Type B pancreatic cell (in vitro differentiated cells): ENCODE measurements at regions not wholly inside any gene's neighbourhood (a gene's known extent, or its start where the extent isn't known, plus 50 kb on each side); places are given as distances from the start of the nearest gene placed in this dataset.

ENCODE experiments used
- DNase-seq: peaks from one replicate; pipeline ENCODE4 v3.0.0; 2021; ENCODE audit warnings: mixed read lengths; ENCODE audit not compliant: unreplicated experiment; ENCODE audit errors: extremely low spot score
- H3K27ac Mint-ChIP-seq: 2 replicates; pipeline ENCODE4 v1.8.0; 2021; ENCODE audit warnings: mild to moderate bottlenecking, mixed read lengths
- H3K27me3 Mint-ChIP-seq: 2 replicates; pipeline ENCODE4 v1.8.0; 2021; ENCODE audit warnings: mixed read lengths
- H3K36me3 Mint-ChIP-seq: 2 replicates; pipeline ENCODE4 v1.8.0; 2021; ENCODE audit warnings: mixed read lengths
- H3K4me1 Mint-ChIP-seq: one replicate; pipeline ENCODE4 v1.8.0; 2021; ENCODE audit warnings: mixed read lengths; ENCODE audit not compliant: unreplicated experiment
- H3K4me3 Mint-ChIP-seq: 2 replicates; pipeline ENCODE4 v1.8.0; 2021; ENCODE audit warnings: mild to moderate bottlenecking, mixed read lengths
- H3K9me3 Mint-ChIP-seq: 2 replicates; pipeline ENCODE4 v1.8.0; 2021; ENCODE audit warnings: mixed read lengths
- CTCF ChIP-seq: fragments of 200-600 bp; sonication (generic); conservative IDR thresholded peaks from 2 replicates; pipeline ENCODE4 v1.5.0; 2021; ENCODE audit warnings: antibody characterized with exemption, mild to moderate bottlenecking

DNA sequence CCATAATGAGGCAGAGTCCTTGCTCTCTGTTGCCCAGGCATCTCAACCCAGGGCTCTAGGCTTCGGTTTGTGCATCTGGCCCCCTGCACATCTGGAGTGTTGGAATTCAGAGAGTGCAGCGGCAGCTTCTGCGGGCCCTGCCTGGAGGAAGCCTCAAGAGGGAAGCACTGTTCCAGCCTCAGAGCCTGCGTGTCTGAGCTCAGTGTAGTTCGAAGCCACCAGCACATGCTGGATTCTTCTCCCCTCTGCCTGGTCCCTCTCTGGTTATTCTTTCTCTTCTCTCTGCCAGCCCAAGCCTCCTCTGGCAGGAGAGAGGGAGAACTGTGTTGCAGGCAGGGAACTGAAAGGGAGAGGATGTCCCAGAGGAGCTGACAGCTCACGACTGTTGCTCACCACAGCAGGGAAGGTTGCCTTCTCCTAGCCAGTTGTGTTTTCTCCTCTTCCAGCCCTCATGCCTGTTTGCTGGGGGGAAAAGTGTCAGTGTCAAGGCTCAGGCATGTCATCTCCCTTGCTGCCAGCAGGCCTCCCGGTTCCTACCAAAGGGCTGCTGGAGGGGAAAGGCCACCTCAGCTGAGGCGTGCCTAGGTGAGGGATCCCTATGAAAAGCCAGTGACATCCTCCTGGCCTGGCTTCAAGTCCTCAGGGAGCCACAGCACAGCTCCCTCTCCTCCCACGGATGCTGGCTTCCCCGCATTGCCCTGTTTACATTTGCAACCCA is 126.0 kb upstream of the LRFN2 start:
- H3K4me3 Mint-ChIP-seq: no peak overlapping the region
- TF ChIP-seq CTCF: peak; percentile 22

GRCh38 chr6:40710626-40711330 is 123.6 kb upstream of the LRFN2 start:
- no peak for TF ChIP-seq CTCF
- Mint-ChIP-seq H3K4me1 (peaks cover 39% of the 10 kb centered on the region), H3K9me3 (no peaks in the 10 kb centered on the region), H3K27ac (no peak overlapping the region), H3K27me3 (peaks cover 23% of the 10 kb centered on the region), H3K4me3 (no peak overlapping the region), H3K36me3 (no peaks in the 10 kb centered on the region)
- no peak for DNase-seq

More for the DNA sequence above, 126.0 kb upstream of the LRFN2 start:
- no peaks in the 10 kb centered on the region for H3K9me3 Mint-ChIP-seq
- DNase-seq: no peak
- H3K27me3 Mint-ChIP-seq: peaks cover 24% of the 10 kb centered on the region
- H3K27ac Mint-ChIP-seq: no peak overlapping the region
- peaks cover 29% of the 10 kb centered on the region for H3K4me1 Mint-ChIP-seq
- no peaks in the 10 kb centered on the region for H3K36me3 Mint-ChIP-seq

DNA sequence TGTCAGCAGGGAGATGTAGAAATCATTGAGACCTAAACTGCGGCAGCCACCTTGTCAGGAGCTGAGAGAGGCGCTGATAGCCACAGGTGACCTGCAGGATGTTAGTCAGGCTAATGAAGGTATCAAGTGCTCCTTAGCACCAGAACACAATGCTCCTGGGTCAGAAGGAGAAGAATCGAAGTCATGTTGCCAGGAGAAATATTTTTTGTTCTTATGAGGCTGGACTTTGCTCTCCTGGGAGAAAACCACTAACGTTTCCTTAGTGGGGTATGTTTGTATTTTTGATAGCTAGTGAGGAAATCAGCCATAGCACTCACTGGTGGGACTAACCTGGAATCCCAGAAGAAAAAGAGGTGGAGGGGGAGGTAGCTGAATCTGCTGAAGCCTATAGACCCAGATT is 120.9 kb upstream of the LRFN2 start:
- no peak overlapping the region for H3K27ac Mint-ChIP-seq
- TF ChIP-seq CTCF: no peak

DNA sequence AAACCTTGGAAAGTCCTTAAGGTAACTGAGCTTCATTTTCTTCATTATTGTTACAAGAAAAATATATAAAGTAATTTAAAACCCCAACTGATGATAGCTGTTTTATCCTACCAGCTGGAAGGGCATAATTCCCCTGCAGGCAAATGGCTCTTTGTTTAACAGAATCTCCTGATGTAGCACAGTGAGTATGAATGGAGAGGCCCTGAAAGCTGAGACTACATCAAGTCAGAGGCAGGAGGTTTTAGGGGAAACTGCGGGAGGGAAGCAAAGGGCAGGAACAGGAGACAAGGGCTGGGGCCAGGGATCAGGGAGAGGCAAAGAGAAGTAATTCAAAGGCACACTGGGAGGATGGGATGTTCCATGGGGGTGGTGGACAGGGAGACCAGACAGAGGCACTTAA is 119.0 kb upstream of the LRFN2 start:
- TF ChIP-seq CTCF: no peak
- Mint-ChIP-seq H3K9me3 (no peaks in the 10 kb centered on the region), H3K36me3 (no peaks in the 10 kb centered on the region), H3K4me1 (peaks cover 31% of the 10 kb centered on the region), H3K27me3 (peaks cover 24% of the 10 kb centered on the region), H3K4me3 (no peak overlapping the region), H3K27ac (peak overlapping the region; percentile 38)
- no peak for DNase-seq

More for the DNA sequence above, 120.9 kb upstream of the LRFN2 start:
- H3K27me3 Mint-ChIP-seq: peaks cover 20% of the 10 kb centered on the region
- H3K4me3 Mint-ChIP-seq: no peak overlapping the region
- DNase-seq: no peak
- H3K36me3 Mint-ChIP-seq: no peaks in the 10 kb centered on the region
- H3K9me3 Mint-ChIP-seq: no peaks in the 10 kb centered on the region
- peaks cover 37% of the 10 kb centered on the region for H3K4me1 Mint-ChIP-seq

- no peak for DNase-seq
- Mint-ChIP-seq H3K9me3 (no peaks in the 10 kb centered on the region), H3K27me3 (peaks cover 25% of the 10 kb centered on the region), H3K27ac (no peak overlapping the region), H3K4me1 (peaks cover 28% of the 10 kb centered on the region), H3K36me3 (no peaks in the 10 kb centered on the region), H3K4me3 (no peak overlapping the region)
- TF ChIP-seq CTCF: no peak
Observed at GRCh38 chr6:40705354-40705753, 118.2 kb upstream of the LRFN2 start.
